WTC11 (cell line): ENCODE measurements at regions not wholly inside any gene's neighbourhood (a gene's known extent, or its start where the extent isn't known, plus 50 kb on each side); places are given as distances from the start of the nearest gene placed in this dataset.

Source experiments
- ATAC-seq: fragments of 200-7000 bp; cut with Tn5 transposase; 2 replicates; pipeline ENCODE4 v1.10.0; 2021; ENCODE audit warnings: mild to moderate bottlenecking, moderate library complexity
- CTCF ChIA-PET: fragments of 300-600 bp; sonication (Branson Sonifier 250); formaldehyde crosslinking; loops from one replicate; lab custom pipeline; 2021; ENCODE audit warnings: antibody characterized with exemption; lab: Charles Lee
- POLR2A ChIA-PET: fragments of 350-600 bp; sonication (Branson Sonifier 250); formaldehyde crosslinking; loops from one replicate; lab custom pipeline; 2021; ENCODE audit warnings: antibody characterized with exemption; lab: Charles Lee
- DNase-seq: peaks from one replicate; pipeline ENCODE4 v3.0.0; 2021; ENCODE audit warnings: low spot score
- H3K27ac Mint-ChIP-seq: 2 replicates; pipeline ENCODE4 v1.8.0; 2021; ENCODE audit warnings: mixed read lengths
- H3K27me3 Mint-ChIP-seq: 2 replicates; pipeline ENCODE4 v1.8.0; 2021; ENCODE audit warnings: low read depth, mild to moderate bottlenecking, moderate library complexity, mixed read lengths
- H3K36me3 Mint-ChIP-seq: 2 replicates; pipeline ENCODE4 v1.8.0; 2021; ENCODE audit warnings: mixed read lengths
- H3K4me1 Mint-ChIP-seq: 2 replicates; pipeline ENCODE4 v1.8.0; 2022; ENCODE audit warnings: mixed read lengths
- H3K4me3 Mint-ChIP-seq: 2 replicates; pipeline ENCODE4 v1.8.0; 2021; ENCODE audit warnings: mild to moderate bottlenecking, moderate library complexity, mixed read lengths
- H3K9me3 Mint-ChIP-seq: 2 replicates; pipeline ENCODE4 v1.8.0; 2021; ENCODE audit warnings: mixed read lengths
- ATF1 ChIP-seq: sonication (generic); formaldehyde crosslinking; IDR thresholded peaks from 2 replicates; pipeline ENCODE4 v1.8.1; 2023; ENCODE audit warnings: mild to moderate bottlenecking, moderate library complexity, missing genetic modification reagents
- ESRRA ChIP-seq: sonication (generic); formaldehyde crosslinking; IDR thresholded peaks from 2 replicates; pipeline ENCODE4 v1.8.1; 2022; ENCODE audit warnings: mild to moderate bottlenecking, missing genetic modification reagents, borderline replicate concordance
- ETV6 ChIP-seq: sonication (generic); formaldehyde crosslinking; IDR thresholded peaks from 2 replicates; pipeline ENCODE4 v1.8.1; 2022; ENCODE audit warnings: mild to moderate bottlenecking, missing genetic modification reagents
- FOXJ3 ChIP-seq: sonication (generic); formaldehyde crosslinking; IDR thresholded peaks from 2 replicates; pipeline ENCODE4 v1.9.0; 2021; ENCODE audit warnings: missing genetic modification reagents, mild to moderate bottlenecking, borderline replicate concordance
- FOXP1 ChIP-seq: sonication (generic); formaldehyde crosslinking; IDR thresholded peaks from 2 replicates; pipeline ENCODE4 v1.8.0; 2022; ENCODE audit warnings: missing genetic modification reagents, mild to moderate bottlenecking, moderate library complexity, borderline replicate concordance
- GRHL2 ChIP-seq: fragments of 250-450 bp; sonication (Bioruptor Pico); IDR thresholded peaks from 2 replicates; pipeline ENCODE4 v1.8.0; 2022; ENCODE audit warnings: mild to moderate bottlenecking, moderate library complexity; ENCODE audit not compliant: insufficient replicate concordance, severe bottlenecking
- GTF2I ChIP-seq: fragments of 250-450 bp; sonication (Bioruptor Pico); conservative IDR thresholded peaks from 2 replicates; pipeline ENCODE4 v1.4.0; 2021; ENCODE audit warnings: mild to moderate bottlenecking
- IRF2 ChIP-seq: sonication (generic); formaldehyde crosslinking; IDR thresholded peaks from 2 replicates; pipeline ENCODE4 v1.8.0; 2022; ENCODE audit warnings: low read depth, missing genetic modification reagents, borderline replicate concordance
- JAZF1 ChIP-seq: fragments of 250-450 bp; sonication (Bioruptor Pico); IDR thresholded peaks from 2 replicates; pipeline ENCODE4 v1.9.0; 2021; ENCODE audit warnings: moderate library complexity, mild to moderate bottlenecking, inconsistent platforms
- JUN ChIP-seq: sonication (generic); formaldehyde crosslinking; IDR thresholded peaks from 2 replicates; pipeline ENCODE4 v1.8.0; 2023; ENCODE audit warnings: mild to moderate bottlenecking, missing genetic modification reagents
- MXD4 ChIP-seq: fragments of 250-450 bp; sonication (Bioruptor Pico); IDR thresholded peaks from 2 replicates; pipeline ENCODE4 v1.8.0; 2021; ENCODE audit warnings: mild to moderate bottlenecking, moderate library complexity, borderline replicate concordance
- PRRX2 ChIP-seq: fragments of 250-450 bp; sonication (Bioruptor Pico); IDR thresholded peaks from 2 replicates; pipeline ENCODE4 v1.8.0; 2021; ENCODE audit warnings: mild to moderate bottlenecking
- RELA ChIP-seq: sonication (generic); formaldehyde crosslinking; IDR thresholded peaks from 2 replicates; pipeline ENCODE4 v1.8.1; 2022; ENCODE audit warnings: missing genetic modification reagents, mild to moderate bottlenecking, borderline replicate concordance
- SMAD4 ChIP-seq: sonication (generic); formaldehyde crosslinking; IDR thresholded peaks from 2 replicates; pipeline ENCODE4 v1.8.0; 2022; ENCODE audit warnings: mild to moderate bottlenecking, missing genetic modification reagents
- SOX15 ChIP-seq: fragments of 250-450 bp; sonication (Bioruptor Pico); IDR thresholded peaks from 2 replicates; pipeline ENCODE4 v1.9.0; 2021; ENCODE audit warnings: mild to moderate bottlenecking
- TEAD1 ChIP-seq: sonication (generic); formaldehyde crosslinking; IDR thresholded peaks from 2 replicates; pipeline ENCODE4 v1.8.0; 2022; ENCODE audit warnings: mild to moderate bottlenecking, missing genetic modification reagents
- ZNF121 ChIP-seq: sonication (generic); formaldehyde crosslinking; IDR thresholded peaks from 2 replicates; pipeline ENCODE4 v1.8.0; 2023; ENCODE audit warnings: missing genetic modification reagents
- ZNF232 ChIP-seq: sonication (generic); formaldehyde crosslinking; IDR thresholded peaks from 2 replicates; pipeline ENCODE4 v1.8.0; 2022; ENCODE audit warnings: mild to moderate bottlenecking, missing genetic modification reagents
- ZNF317 ChIP-seq: sonication (generic); formaldehyde crosslinking; IDR thresholded peaks from 2 replicates; pipeline ENCODE4 v1.8.1; 2023; ENCODE audit warnings: low read depth, mild to moderate bottlenecking, moderate library complexity, missing genetic modification reagents, borderline replicate concordance
- ZNF416 ChIP-seq: fragments of 250-450 bp; sonication (Bioruptor Pico); IDR thresholded peaks from 2 replicates; pipeline ENCODE4 v1.9.0; 2021; ENCODE audit warnings: mild to moderate bottlenecking, inconsistent platforms
- ZNF671 ChIP-seq: fragments of 250-450 bp; sonication (Bioruptor Pico); IDR thresholded peaks from 2 replicates; pipeline ENCODE4 v1.8.0; 2021; ENCODE audit warnings: mild to moderate bottlenecking
- TF ChIP-seq, protein P1 (sequence below): fragments of 250-450 bp; sonication (Bioruptor Pico); IDR thresholded peaks from 2 replicates; pipeline ENCODE4 v1.9.0; 2021; ENCODE audit warnings: moderate library complexity, mild to moderate bottlenecking, inconsistent platforms, borderline replicate concordance
- TF ChIP-seq, protein P2 (sequence below): sonication (generic); formaldehyde crosslinking; IDR thresholded peaks from 2 replicates; pipeline ENCODE4 v1.8.1; 2023; ENCODE audit warnings: mild to moderate bottlenecking, missing genetic modification reagents, borderline replicate concordance
- TF ChIP-seq, protein P3 (sequence below): sonication (generic); formaldehyde crosslinking; IDR thresholded peaks from 2 replicates; pipeline ENCODE4 v1.8.1; 2023; ENCODE audit warnings: mild to moderate bottlenecking, missing genetic modification reagents, moderate library complexity
- TF ChIP-seq, protein P4 (sequence below): sonication (generic); formaldehyde crosslinking; conservative IDR thresholded peaks from 2 replicates; pipeline ENCODE4 v1.8.1; 2023; ENCODE audit warnings: mild to moderate bottlenecking, low read depth, missing genetic modification reagents, moderate library complexity
- TF ChIP-seq, protein P5 (sequence below): sonication (generic); formaldehyde crosslinking; conservative IDR thresholded peaks from 2 replicates; pipeline ENCODE4 v1.8.1; 2022; ENCODE audit warnings: mild to moderate bottlenecking, missing genetic modification reagents
- TF ChIP-seq, protein P6 (sequence below): sonication (generic); formaldehyde crosslinking; IDR thresholded peaks from 2 replicates; pipeline ENCODE4 v1.8.1; 2022; ENCODE audit warnings: mild to moderate bottlenecking, missing genetic modification reagents, moderate library complexity, borderline replicate concordance

DNA sequence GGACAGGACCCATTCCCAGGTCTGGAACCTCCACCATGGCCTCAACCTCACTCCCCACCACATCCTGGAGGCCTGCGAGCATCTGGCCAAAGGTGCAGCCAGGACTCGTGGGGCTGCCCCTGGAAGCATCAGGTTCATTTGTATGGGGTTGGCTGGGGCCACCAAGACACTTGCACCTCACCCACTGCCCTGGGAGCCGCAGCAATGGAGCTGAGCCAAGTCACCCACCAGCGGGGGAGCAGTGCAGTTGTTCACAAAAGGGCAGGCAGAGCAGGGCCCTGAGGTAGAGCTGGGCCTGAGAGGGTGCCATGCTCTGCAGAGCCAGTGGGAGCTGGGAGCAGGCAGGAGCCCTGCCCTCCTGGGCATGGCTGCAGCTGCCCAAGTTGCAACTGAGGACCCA, 163.5 kb downstream of the FAM47A start:
- H3K4me1 Mint-ChIP-seq = no peaks in the 10 kb centered on the region
- ATAC-seq (no peak), DNase-seq (no peak)
- no peaks in the 10 kb centered on the region for H3K27me3 Mint-ChIP-seq
- 0 out of 2 replicates have a peak, but pooled peaks cover 2% of the 10 kb centered on the region for H3K36me3 Mint-ChIP-seq
- ChIA-PET POLR2A (no interaction called here), CTCF (no interaction called here)
- peaks cover 9% of the 10 kb centered on the region for H3K9me3 Mint-ChIP-seq
- H3K4me3 Mint-ChIP-seq = no peak overlapping the region
- TF ChIP-seq ZNF121 (no peak), ZNF232 (CRISPR knock-in tag) (no peak), ZNF671 (CRISPR knock-in tag) (no peak), SOX15 (CRISPR knock-in tag) (no peak), GTF2I (CRISPR knock-in tag) (no peak), FOXJ3 (CRISPR knock-in tag) (no peak), JAZF1 (CRISPR knock-in tag) (no peak), ZNF416 (CRISPR knock-in tag) (no peak), SMAD4 (no peak), RELA (CRISPR knock-in tag) (no peak), JUN (CRISPR knock-in tag) (no peak), ATF1 (CRISPR knock-in tag) (no peak), GRHL2 (CRISPR knock-in tag) (no peak), PRRX2 (no peak), IRF2 (CRISPR knock-in tag) (no peak)
- TF ChIP-seq, protein P1, sequence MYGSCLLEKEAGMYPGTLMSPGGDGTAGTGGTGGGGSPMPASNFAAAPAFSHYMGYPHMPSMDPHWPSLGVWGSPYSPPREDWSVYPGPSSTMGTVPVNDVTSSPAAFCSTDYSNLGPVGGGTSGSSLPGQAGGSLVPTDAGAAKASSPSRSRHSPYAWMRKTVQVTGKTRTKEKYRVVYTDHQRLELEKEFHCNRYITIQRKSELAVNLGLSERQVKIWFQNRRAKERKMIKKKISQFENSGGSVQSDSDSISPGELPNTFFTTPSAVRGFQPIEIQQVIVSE (CRISPR knock-in tag) = no peak
- TF ChIP-seq, protein P2, sequence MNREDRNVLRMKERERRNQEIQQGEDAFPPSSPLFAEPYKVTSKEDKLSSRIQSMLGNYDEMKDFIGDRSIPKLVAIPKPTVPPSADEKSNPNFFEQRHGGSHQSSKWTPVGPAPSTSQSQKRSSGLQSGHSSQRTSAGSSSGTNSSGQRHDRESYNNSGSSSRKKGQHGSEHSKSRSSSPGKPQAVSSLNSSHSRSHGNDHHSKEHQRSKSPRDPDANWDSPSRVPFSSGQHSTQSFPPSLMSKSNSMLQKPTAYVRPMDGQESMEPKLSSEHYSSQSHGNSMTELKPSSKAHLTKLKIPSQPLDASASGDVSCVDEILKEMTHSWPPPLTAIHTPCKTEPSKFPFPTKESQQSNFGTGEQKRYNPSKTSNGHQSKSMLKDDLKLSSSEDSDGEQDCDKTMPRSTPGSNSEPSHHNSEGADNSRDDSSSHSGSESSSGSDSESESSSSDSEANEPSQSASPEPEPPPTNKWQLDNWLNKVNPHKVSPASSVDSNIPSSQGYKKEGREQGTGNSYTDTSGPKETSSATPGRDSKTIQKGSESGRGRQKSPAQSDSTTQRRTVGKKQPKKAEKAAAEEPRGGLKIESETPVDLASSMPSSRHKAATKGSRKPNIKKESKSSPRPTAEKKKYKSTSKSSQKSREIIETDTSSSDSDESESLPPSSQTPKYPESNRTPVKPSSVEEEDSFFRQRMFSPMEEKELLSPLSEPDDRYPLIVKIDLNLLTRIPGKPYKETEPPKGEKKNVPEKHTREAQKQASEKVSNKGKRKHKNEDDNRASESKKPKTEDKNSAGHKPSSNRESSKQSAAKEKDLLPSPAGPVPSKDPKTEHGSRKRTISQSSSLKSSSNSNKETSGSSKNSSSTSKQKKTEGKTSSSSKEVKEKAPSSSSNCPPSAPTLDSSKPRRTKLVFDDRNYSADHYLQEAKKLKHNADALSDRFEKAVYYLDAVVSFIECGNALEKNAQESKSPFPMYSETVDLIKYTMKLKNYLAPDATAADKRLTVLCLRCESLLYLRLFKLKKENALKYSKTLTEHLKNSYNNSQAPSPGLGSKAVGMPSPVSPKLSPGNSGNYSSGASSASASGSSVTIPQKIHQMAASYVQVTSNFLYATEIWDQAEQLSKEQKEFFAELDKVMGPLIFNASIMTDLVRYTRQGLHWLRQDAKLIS = no peak
- TF ChIP-seq, protein P3, sequence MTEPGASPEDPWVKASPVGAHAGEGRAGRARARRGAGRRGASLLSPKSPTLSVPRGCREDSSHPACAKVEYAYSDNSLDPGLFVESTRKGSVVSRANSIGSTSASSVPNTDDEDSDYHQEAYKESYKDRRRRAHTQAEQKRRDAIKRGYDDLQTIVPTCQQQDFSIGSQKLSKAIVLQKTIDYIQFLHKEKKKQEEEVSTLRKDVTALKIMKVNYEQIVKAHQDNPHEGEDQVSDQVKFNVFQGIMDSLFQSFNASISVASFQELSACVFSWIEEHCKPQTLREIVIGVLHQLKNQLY (CRISPR knock-in tag) = no peak
- TF ChIP-seq, protein P4, sequence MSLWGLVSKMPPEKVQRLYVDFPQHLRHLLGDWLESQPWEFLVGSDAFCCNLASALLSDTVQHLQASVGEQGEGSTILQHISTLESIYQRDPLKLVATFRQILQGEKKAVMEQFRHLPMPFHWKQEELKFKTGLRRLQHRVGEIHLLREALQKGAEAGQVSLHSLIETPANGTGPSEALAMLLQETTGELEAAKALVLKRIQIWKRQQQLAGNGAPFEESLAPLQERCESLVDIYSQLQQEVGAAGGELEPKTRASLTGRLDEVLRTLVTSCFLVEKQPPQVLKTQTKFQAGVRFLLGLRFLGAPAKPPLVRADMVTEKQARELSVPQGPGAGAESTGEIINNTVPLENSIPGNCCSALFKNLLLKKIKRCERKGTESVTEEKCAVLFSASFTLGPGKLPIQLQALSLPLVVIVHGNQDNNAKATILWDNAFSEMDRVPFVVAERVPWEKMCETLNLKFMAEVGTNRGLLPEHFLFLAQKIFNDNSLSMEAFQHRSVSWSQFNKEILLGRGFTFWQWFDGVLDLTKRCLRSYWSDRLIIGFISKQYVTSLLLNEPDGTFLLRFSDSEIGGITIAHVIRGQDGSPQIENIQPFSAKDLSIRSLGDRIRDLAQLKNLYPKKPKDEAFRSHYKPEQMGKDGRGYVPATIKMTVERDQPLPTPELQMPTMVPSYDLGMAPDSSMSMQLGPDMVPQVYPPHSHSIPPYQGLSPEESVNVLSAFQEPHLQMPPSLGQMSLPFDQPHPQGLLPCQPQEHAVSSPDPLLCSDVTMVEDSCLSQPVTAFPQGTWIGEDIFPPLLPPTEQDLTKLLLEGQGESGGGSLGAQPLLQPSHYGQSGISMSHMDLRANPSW (CRISPR knock-in tag) = no peak
- TF ChIP-seq, protein P5, sequence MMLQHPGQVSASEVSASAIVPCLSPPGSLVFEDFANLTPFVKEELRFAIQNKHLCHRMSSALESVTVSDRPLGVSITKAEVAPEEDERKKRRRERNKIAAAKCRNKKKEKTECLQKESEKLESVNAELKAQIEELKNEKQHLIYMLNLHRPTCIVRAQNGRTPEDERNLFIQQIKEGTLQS = no peak
- no peak overlapping the region for H3K27ac Mint-ChIP-seq

DNA sequence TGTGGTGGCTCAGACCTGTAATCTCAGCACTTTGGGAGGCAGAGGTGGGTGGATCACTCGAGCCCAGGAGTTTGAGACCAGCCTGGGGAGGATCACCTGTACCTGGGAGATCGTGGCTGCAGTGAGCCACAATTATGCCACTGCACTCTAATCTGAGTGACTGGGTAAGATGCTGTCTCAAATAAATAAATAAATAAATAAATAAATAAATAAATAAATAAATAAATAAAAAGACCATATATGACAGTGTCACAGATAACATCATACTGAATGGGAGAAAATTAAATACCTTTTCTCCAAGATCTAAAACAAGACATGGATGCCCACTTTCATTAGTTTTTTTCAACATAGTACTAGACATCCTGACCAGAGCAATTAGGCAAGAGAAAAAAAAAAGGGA, 182.8 kb downstream of the FAM47A start:
- no peak overlapping the region for H3K27ac Mint-ChIP-seq
- H3K36me3 Mint-ChIP-seq = peaks cover 17% of the 10 kb centered on the region
- no peaks in the 10 kb centered on the region for H3K27me3 Mint-ChIP-seq
- H3K4me1 Mint-ChIP-seq = 0 out of 2 replicates have a peak, but pooled peaks cover 2% of the 10 kb centered on the region
- H3K4me3 Mint-ChIP-seq = no peak overlapping the region
- CTCF ChIA-PET = no interaction called here
- peaks cover 35% of the 10 kb centered on the region for H3K9me3 Mint-ChIP-seq
- no peak for ATAC-seq
- TF ChIP-seq GTF2I (CRISPR knock-in tag) (no peak), ZNF317 (CRISPR knock-in tag) (no peak), ESRRA (CRISPR knock-in tag) (no peak), FOXP1 (CRISPR knock-in tag) (no peak), TEAD1 (CRISPR knock-in tag) (no peak), PRRX2 (no peak), ATF1 (CRISPR knock-in tag) (no peak), MXD4 (CRISPR knock-in tag) (no peak), ETV6 (CRISPR knock-in tag) (no peak)
- TF ChIP-seq, protein P6, sequence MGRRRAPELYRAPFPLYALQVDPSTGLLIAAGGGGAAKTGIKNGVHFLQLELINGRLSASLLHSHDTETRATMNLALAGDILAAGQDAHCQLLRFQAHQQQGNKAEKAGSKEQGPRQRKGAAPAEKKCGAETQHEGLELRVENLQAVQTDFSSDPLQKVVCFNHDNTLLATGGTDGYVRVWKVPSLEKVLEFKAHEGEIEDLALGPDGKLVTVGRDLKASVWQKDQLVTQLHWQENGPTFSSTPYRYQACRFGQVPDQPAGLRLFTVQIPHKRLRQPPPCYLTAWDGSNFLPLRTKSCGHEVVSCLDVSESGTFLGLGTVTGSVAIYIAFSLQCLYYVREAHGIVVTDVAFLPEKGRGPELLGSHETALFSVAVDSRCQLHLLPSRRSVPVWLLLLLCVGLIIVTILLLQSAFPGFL (CRISPR knock-in tag) = no peak
- TF ChIP-seq, protein P5 = no peak
- POLR2A ChIA-PET = no interaction called here
- DNase-seq = no peak
